ENCODE measurements at regions not wholly inside any gene's neighbourhood (a gene's known extent, or its start where the extent isn't known, plus 50 kb on each side); places are given as distances from the start of the nearest gene placed in this dataset.

DNA sequence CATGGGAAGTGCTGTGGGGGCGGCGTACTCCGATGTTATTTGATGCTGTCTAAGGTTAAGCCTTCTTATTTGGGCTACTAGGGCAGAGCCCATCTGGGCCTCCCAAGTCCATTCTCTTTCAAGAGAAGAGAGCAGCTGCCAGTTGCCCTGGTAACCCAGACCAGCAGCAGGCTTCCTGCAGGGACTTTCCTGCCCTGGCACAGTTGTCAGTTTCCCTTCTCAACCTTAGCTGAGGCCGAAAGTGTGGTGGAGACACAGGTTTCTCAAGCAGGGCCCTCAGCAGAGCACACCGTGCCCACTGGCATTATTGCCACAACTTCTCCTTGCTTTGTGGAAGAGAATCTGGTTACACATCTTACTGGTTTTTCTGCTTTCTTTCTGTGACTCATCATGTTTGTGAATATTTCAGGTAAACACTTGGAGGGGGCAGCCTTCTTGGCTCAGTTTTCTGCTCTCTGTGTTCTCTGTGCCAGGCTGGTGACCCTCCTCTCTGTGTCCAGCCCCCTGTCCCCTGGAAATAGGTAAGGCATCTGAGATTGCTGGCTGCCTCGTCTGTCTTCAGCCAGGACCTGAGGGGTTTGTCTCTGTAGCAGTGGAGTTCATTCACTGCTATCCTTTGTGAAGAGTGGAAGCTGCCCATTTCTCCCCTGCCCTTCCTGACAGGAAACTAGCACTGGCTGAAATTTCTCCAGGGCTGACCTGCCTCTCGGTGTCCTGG is 111.0 kb downstream of the B3GNT2 start:
- Histone ChIP-seq H2AFZ (replicated peaks) (no peak overlapping the region), H3K4me3 (no peak overlapping the region), H3K4me1 (peaks cover 48% of the 10 kb centered on the region), H3K4me2 (peak overlapping the region; percentile 52), H3K9ac (no peak overlapping the region), H3K79me2 (ENCODE audit: low read depth) (no peaks in the 10 kb centered on the region), H3K27ac (no peak overlapping the region), H3K27me3 (no peaks in the 10 kb centered on the region), H4K20me1 (ENCODE audit: low read depth) (no peaks in the 10 kb centered on the region), H3K9me3 (ENCODE audit: low read depth) (no peaks in the 10 kb centered on the region), H3F3A (ENCODE audit: low read depth) (peaks cover 14% of the 10 kb centered on the region), H3K36me3 (no peaks in the 10 kb centered on the region)
- peak overlapping the region; percentile 83 for H3K27ac Mint-ChIP-seq
- H3K4me1 Mint-ChIP-seq: peaks cover 56% of the 10 kb centered on the region
- peak; percentile 59 for DNase-seq (ENCODE audit: low spot score)
- H3K4me3 Mint-ChIP-seq: no peak overlapping the region
- TF ChIP-seq EZH2 (IDR thresholded peaks at IDR 0.05): no peak
- TF ChIP-seq EZH2phosphoT487 (IDR thresholded peaks at IDR 0.05): no peak
- TF ChIP-seq, protein P1, sequence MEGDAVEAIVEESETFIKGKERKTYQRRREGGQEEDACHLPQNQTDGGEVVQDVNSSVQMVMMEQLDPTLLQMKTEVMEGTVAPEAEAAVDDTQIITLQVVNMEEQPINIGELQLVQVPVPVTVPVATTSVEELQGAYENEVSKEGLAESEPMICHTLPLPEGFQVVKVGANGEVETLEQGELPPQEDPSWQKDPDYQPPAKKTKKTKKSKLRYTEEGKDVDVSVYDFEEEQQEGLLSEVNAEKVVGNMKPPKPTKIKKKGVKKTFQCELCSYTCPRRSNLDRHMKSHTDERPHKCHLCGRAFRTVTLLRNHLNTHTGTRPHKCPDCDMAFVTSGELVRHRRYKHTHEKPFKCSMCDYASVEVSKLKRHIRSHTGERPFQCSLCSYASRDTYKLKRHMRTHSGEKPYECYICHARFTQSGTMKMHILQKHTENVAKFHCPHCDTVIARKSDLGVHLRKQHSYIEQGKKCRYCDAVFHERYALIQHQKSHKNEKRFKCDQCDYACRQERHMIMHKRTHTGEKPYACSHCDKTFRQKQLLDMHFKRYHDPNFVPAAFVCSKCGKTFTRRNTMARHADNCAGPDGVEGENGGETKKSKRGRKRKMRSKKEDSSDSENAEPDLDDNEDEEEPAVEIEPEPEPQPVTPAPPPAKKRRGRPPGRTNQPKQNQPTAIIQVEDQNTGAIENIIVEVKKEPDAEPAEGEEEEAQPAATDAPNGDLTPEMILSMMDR (IDR thresholded peaks at IDR 0.05): no peak
- H3K36me3 Mint-ChIP-seq: no peaks in the 10 kb centered on the region
- no peaks in the 10 kb centered on the region for H3K9me3 Mint-ChIP-seq
- H3K27me3 Mint-ChIP-seq (ENCODE audit: insufficient read depth, low read depth): peaks cover 5% of the 10 kb centered on the region

DNA sequence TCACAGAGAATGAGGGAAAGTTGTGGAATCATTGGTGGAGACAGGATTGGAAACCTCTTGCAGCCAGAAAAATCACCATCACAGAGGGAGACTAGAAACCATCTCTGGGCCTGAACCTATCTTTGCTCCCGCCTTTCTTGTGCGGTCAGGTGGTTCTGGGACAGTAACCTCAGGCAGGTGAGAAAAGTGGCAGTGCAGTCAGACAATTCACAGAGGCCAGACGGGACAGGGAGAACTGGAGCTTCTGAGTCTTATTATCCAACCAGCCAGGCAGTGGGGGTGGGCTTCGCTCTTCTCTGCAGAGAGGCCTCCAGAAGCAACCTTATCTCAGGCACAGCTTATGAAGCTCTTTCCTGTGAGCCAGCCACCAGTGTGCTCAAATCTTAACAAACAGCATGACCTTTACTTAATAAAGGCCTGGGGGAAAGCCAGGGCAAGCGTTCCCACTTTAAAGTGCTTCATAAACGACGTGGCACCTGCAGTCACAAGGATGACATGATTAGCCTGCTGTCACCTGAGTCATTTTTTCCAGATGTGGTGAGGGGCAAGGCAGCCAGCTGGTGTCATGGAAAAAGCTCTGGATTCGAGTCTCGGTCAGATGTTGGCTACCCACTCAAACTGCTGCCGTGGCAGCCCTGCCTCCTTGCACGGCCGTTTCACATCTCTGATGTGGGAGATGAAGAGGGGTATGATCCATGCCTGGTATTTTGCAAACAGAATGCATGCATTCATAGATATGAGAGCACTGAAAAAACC is 109.7 kb downstream of the B3GNT2 start:
- H3K36me3 Mint-ChIP-seq: no peaks in the 10 kb centered on the region
- Histone ChIP-seq H2AFZ (replicated peaks) (no peak overlapping the region), H3K9ac (no peak overlapping the region), H3K36me3 (no peaks in the 10 kb centered on the region), H3K9me3 (ENCODE audit: low read depth) (no peaks in the 10 kb centered on the region), H3K4me1 (peaks cover 48% of the 10 kb centered on the region), H3K27ac (no peak overlapping the region), H4K20me1 (ENCODE audit: low read depth) (no peaks in the 10 kb centered on the region), H3F3A (ENCODE audit: low read depth) (peaks cover 14% of the 10 kb centered on the region), H3K79me2 (ENCODE audit: low read depth) (no peaks in the 10 kb centered on the region), H3K4me3 (no peak overlapping the region), H3K4me2 (peak overlapping the region; percentile 21), H3K27me3 (no peaks in the 10 kb centered on the region)
- H3K9me3 Mint-ChIP-seq: no peaks in the 10 kb centered on the region
- peaks cover 5% of the 10 kb centered on the region for H3K27me3 Mint-ChIP-seq (ENCODE audit: insufficient read depth, low read depth)
- H3K27ac Mint-ChIP-seq: peak overlapping the region; percentile 82
- TF ChIP-seq, protein P1 (IDR thresholded peaks at IDR 0.05): no peak
- TF ChIP-seq EZH2 (IDR thresholded peaks at IDR 0.05) (no peak), EZH2phosphoT487 (IDR thresholded peaks at IDR 0.05) (no peak)
- DNase-seq (ENCODE audit: low spot score): no peak
- peaks cover 56% of the 10 kb centered on the region for H3K4me1 Mint-ChIP-seq
- H3K4me3 Mint-ChIP-seq: no peak overlapping the region

DNA sequence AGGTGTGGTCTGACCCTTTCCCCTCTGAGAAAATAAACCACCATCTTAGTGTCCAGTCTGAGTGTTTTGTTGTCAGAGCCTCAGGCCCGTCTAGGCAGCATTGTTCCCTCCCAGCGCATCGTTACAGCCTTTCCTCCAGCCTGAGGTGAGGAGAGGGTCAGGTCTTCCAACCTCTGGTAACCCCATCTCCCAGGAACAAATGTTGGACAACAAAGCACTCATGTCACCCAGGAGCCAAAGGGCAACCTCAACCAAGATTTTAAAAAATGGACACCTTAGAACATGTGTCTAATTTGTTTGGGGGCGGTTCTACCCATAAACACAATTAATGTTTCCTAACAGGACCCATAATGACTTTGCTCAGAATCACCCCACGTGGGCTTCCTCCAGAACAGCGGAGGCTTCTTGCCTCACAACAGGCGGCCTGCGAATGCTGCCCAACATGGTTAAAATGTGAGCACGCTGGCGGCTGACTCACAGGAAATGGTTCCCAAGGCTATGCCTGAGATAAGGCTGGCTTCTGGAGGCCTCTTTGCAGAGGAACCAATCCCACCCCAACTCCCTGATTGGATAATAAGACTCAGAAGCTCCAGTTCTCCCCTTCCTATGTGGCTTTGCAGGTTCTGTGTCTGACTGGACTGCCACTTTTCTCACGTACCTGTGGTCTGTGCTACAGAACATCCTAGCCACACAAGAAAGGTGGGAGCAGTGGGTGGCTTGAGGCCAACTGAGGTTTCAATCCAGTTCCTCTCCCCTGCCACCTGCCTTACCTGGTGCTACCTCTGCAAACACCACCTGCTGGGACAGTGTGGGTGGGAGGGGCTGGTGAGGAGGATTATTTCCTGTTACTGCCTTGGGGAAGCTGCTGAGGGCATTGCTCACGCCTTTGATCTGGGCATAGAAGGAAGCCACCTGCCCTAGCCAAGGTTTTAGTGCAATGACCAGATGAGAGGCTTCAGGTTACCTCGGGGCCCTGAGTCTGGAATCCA is 108.8 kb downstream of the B3GNT2 start:
- TF ChIP-seq EZH2phosphoT487 (IDR thresholded peaks at IDR 0.05) (no peak), EZH2 (IDR thresholded peaks at IDR 0.05) (no peak)
- TF ChIP-seq, protein P1 (IDR thresholded peaks at IDR 0.05): no peak
- H3K27me3 ChIP-seq: no peaks in the 10 kb centered on the region
- H3K4me3 Mint-ChIP-seq: no peak overlapping the region
- H3K79me2 ChIP-seq (ENCODE audit: low read depth): no peaks in the 10 kb centered on the region
- H3K27ac Mint-ChIP-seq: peak overlapping the region; percentile 86
- H3K4me2 ChIP-seq: no peak overlapping the region
- H3K36me3 ChIP-seq: no peaks in the 10 kb centered on the region
- peak; percentile 34 for DNase-seq (ENCODE audit: low spot score)
- H3K9me3 Mint-ChIP-seq: no peaks in the 10 kb centered on the region
- H2AFZ ChIP-seq (replicated peaks): peak overlapping the region; percentile 12
- H3K4me3 ChIP-seq: no peak overlapping the region
- no peak overlapping the region for H3K9ac ChIP-seq
- H3K9me3 ChIP-seq (ENCODE audit: low read depth): no peaks in the 10 kb centered on the region
- H3K36me3 Mint-ChIP-seq: no peaks in the 10 kb centered on the region
- no peak overlapping the region for H3K27ac ChIP-seq
- H3K27me3 Mint-ChIP-seq (ENCODE audit: insufficient read depth, low read depth): peaks cover 2% of the 10 kb centered on the region
- peaks cover 43% of the 10 kb centered on the region for H3K4me1 ChIP-seq
- H3K4me1 Mint-ChIP-seq: peaks cover 52% of the 10 kb centered on the region
- no peaks in the 10 kb centered on the region for H4K20me1 ChIP-seq (ENCODE audit: low read depth)
- peaks cover 14% of the 10 kb centered on the region for H3F3A ChIP-seq (ENCODE audit: low read depth)
